NCI-H1092 treated with DMSO at 0.1 percent for 48 hours (cell line): ENCODE measurements at regions not wholly inside any gene's neighbourhood (a gene's known extent, or its start where the extent isn't known, plus 50 kb on each side); places are given as distances from the start of the nearest gene placed in this dataset.

ENCODE experiments used
- DNase-seq: peaks from one replicate; lab custom pipeline; 2025; lab: John Stamatoyannopoulos, UW

GRCh38 chr20:62580733-62581132 is 61.6 kb upstream of the SLCO4A1 start:
- DNase-seq, result no peak

GRCh38 chr20:62581308-62581707 is 61.0 kb upstream of the SLCO4A1 start:
- no peak for DNase-seq

- DNase-seq, result no peak
Observed at GRCh38 chr20:62581806-62582205, 60.5 kb upstream of the SLCO4A1 start.

- no peak for DNase-seq
Observed at GRCh38 chr20:62583424-62583920, 58.8 kb upstream of the SLCO4A1 start.

GRCh38 chr20:62584671-62585460 is 57.4 kb upstream of the SLCO4A1 start:
- no peak for DNase-seq

- DNase-seq, result no peak
Observed at GRCh38 chr20:62585461-62585970, 56.8 kb upstream of the SLCO4A1 start.

GRCh38 chr20:62586799-62587198 is 55.5 kb upstream of the SLCO4A1 start:
- no peak for DNase-seq

GRCh38 chr20:62587757-62588402 is 54.4 kb upstream of the SLCO4A1 start:
- no peak for DNase-seq

GRCh38 chr20:62588458-62589149 is 53.7 kb upstream of the SLCO4A1 start:
- DNase-seq, result no peak

GRCh38 chr20:62589150-62589498 is 53.2 kb upstream of the SLCO4A1 start:
- no peak for DNase-seq

- DNase-seq, result no peak
Observed at GRCh38 chr20:62589720-62590119, 52.6 kb upstream of the SLCO4A1 start.

- no peak for DNase-seq
Observed at GRCh38 chr20:62590309-62591121, 51.8 kb upstream of the SLCO4A1 start.

GRCh38 chr20:62591122-62591468 is 51.2 kb upstream of the SLCO4A1 start:
- no peak for DNase-seq

- DNase-seq, result no peak
Observed at GRCh38 chr20:62591591-62591990, 50.7 kb upstream of the SLCO4A1 start.
